ENCODE measurements at regions not wholly inside any gene's neighbourhood (a gene's known extent, or its start where the extent isn't known, plus 50 kb on each side); places are given as distances from the start of the nearest gene placed in this dataset.

- Histone ChIP-seq H3K9me3 (ENCODE audit: low read length) (no peaks in the 10 kb centered on the region), H2AFZ (ENCODE audit: low read depth, low read length) (no peak overlapping the region), H3K36me3 (ENCODE audit: insufficient read depth, low read length) (no peaks in the 10 kb centered on the region), H3K4me3 (ENCODE audit: low read length) (no peak overlapping the region), H3K4me1 (ENCODE audit: insufficient read depth, low read length) (no peaks in the 10 kb centered on the region), H3K27me3 (ENCODE audit: insufficient read depth, low read length) (no peaks in the 10 kb centered on the region)
Measured at GRCh38 chr16:8519179-8519578, 71.1 kb downstream of the TMEM114 start.

DNA sequence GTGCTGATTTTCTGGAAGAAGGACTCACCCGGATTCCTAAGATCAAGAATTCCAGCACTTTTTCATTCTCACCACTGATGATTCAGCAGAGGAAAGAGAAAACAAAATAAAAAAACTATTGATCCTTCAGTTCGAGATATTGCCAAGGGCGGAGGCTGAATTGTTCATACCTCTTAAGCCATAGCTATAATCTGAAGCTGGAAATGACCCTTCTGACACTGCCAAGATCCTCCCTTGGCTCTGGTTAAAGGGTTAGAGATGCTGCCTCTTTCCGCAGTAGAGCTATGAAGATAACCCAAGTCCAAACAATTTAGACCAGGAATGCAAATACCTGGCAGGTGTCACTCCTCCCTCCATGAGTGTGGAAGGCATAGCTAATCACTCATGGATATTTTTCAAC lies 73.0 kb downstream of the TMEM114 start:
- H3K27me3 ChIP-seq (ENCODE audit: insufficient read depth, low read length): no peaks in the 10 kb centered on the region
- no peak overlapping the region for H3K4me3 ChIP-seq (ENCODE audit: low read length)
- H3K4me1 ChIP-seq (ENCODE audit: insufficient read depth, low read length): no peaks in the 10 kb centered on the region
- no peaks in the 10 kb centered on the region for H3K9me3 ChIP-seq (ENCODE audit: low read length)
- H3K36me3 ChIP-seq (ENCODE audit: insufficient read depth, low read length): no peaks in the 10 kb centered on the region
- H2AFZ ChIP-seq (ENCODE audit: low read depth, low read length): no peak overlapping the region

GRCh38 chr16:8516471-8516870 lies 73.8 kb downstream of the TMEM114 start:
- no peak overlapping the region for H2AFZ ChIP-seq (ENCODE audit: low read depth, low read length)
- no peaks in the 10 kb centered on the region for H3K9me3 ChIP-seq (ENCODE audit: low read length)
- no peaks in the 10 kb centered on the region for H3K27me3 ChIP-seq (ENCODE audit: insufficient read depth, low read length)
- H3K4me3 ChIP-seq (ENCODE audit: low read length): no peak overlapping the region
- no peaks in the 10 kb centered on the region for H3K36me3 ChIP-seq (ENCODE audit: insufficient read depth, low read length)
- no peaks in the 10 kb centered on the region for H3K4me1 ChIP-seq (ENCODE audit: insufficient read depth, low read length)

DNA sequence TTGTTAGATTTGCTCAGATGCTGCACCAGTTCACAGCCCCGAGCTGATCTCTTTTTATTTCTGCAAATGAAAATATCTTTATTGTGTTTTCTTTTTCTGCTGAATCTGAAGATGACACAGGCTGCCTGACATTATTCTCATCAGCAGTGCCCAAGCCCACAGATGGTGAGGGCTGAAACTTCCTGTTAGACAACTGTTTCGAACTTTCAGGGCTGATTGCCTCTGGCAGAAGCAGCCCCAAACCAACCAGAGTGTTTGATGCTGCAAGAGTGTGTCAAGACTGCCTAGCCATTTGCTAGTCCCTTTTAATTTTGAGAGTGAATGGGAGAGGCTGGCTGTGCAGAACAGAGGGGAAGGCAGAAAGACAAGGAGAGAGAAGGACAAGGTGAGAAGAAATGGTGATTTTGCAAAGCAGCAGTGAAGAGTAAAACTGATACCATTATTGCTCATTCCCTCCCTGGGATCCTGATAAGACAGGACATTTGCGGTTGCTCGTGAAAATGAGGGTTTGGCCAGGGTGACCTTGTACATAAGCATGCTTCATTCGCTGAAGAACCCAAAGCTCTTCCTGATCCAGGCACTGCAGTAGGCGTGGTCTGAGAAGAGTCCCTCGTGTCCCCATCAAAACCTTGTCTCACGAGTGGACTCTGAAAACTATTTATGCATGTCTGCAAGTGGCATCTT lies 77.2 kb downstream of the TMEM114 start:
- H3K9me3 ChIP-seq (ENCODE audit: low read length): no peaks in the 10 kb centered on the region
- H3K36me3 ChIP-seq (ENCODE audit: insufficient read depth, low read length): no peaks in the 10 kb centered on the region
- H3K4me3 ChIP-seq (ENCODE audit: low read length): no peak overlapping the region
- no peak overlapping the region for H2AFZ ChIP-seq (ENCODE audit: low read depth, low read length)
- no peaks in the 10 kb centered on the region for H3K4me1 ChIP-seq (ENCODE audit: insufficient read depth, low read length)
- H3K27me3 ChIP-seq (ENCODE audit: insufficient read depth, low read length): no peaks in the 10 kb centered on the region

GRCh38 chr16:8511464-8511863 lies 78.8 kb downstream of the TMEM114 start:
- Histone ChIP-seq H3K27me3 (ENCODE audit: insufficient read depth, low read length) (no peaks in the 10 kb centered on the region), H3K4me3 (ENCODE audit: low read length) (no peak overlapping the region), H3K36me3 (ENCODE audit: insufficient read depth, low read length) (no peaks in the 10 kb centered on the region), H3K9me3 (ENCODE audit: low read length) (no peaks in the 10 kb centered on the region), H2AFZ (ENCODE audit: low read depth, low read length) (peak overlapping the region; percentile 39), H3K4me1 (ENCODE audit: insufficient read depth, low read length) (no peaks in the 10 kb centered on the region)

- peaks cover 3% of the 10 kb centered on the region for H3K27me3 ChIP-seq (ENCODE audit: insufficient read depth, low read length)
- no peak overlapping the region for H3K4me3 ChIP-seq (ENCODE audit: low read length)
Measured at GRCh38 chr16:8510160-8510559, 80.2 kb downstream of the TMEM114 start.

DNA sequence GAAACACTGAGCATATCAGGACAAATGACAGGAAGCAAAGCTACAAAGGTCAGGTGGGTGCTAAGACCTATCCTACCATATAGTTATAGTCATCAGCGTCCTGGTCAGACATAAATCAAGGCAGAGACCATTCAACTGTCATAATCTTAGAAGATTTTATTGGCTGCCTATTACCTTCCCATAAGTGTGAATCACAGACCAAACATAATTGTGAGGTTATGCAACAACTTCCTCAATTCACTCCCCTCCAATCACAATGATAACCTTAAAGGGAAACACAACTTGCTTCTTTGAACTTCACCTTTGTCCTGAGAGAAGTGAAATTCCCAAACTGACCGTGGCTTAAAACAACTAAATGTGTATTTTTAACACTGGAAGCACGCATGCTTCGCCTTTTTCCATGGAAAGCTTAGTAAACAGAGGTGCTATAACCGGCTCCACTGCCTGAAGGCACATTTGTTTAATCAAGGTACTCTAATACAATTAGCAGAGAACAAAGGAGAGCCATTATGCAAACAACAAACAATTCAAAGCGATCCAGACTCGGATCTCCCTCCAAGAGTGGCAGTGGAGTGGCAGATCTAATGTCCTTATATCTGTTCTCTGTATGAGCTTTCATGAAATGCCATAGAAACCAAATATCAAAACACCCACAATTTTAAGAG lies 84.9 kb downstream of the TMEM114 start:
- Histone ChIP-seq H2AFZ (ENCODE audit: low read depth, low read length) (no peak overlapping the region), H3K27me3 (ENCODE audit: insufficient read depth, low read length) (peaks cover 6% of the 10 kb centered on the region), H3K9me3 (ENCODE audit: low read length) (no peaks in the 10 kb centered on the region), H3K4me3 (ENCODE audit: low read length) (no peak overlapping the region), H3K36me3 (ENCODE audit: insufficient read depth, low read length) (no peaks in the 10 kb centered on the region), H3K4me1 (ENCODE audit: insufficient read depth, low read length) (no peaks in the 10 kb centered on the region)

More at GRCh38 chr16:8510160-8510559, 80.2 kb downstream of the TMEM114 start:
- H3K36me3 ChIP-seq (ENCODE audit: insufficient read depth, low read length): no peaks in the 10 kb centered on the region
- H3K9me3 ChIP-seq (ENCODE audit: low read length): no peaks in the 10 kb centered on the region
- no peak overlapping the region for H2AFZ ChIP-seq (ENCODE audit: low read depth, low read length)
- H3K4me1 ChIP-seq (ENCODE audit: insufficient read depth, low read length): no peaks in the 10 kb centered on the region

DNA sequence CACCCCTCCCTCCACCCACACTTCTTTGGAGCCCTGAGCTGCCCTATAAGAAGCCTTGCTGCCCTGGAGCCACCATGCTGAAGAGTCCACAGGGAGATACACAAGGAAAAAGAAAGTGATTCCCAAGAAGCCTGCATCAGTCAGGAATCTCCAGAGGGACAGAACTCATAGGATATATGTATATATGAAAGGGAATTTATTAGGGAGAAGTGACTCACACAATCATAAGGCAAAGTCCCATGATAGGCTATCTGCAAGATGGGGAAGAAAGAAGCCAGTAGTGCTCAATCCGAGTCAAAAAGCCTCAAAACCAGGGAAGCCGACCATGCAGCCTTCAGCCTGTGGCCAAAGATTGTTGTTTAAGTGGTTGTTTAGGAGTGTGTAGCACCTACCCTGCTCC lies 87.9 kb downstream of the TMEM114 start:
- no peaks in the 10 kb centered on the region for H3K9me3 ChIP-seq (ENCODE audit: low read length)
- no peaks in the 10 kb centered on the region for H3K4me1 ChIP-seq (ENCODE audit: insufficient read depth, low read length)
- H2AFZ ChIP-seq (ENCODE audit: low read depth, low read length): no peak overlapping the region
- H3K4me3 ChIP-seq (ENCODE audit: low read length): no peak overlapping the region
- H3K36me3 ChIP-seq (ENCODE audit: insufficient read depth, low read length): no peaks in the 10 kb centered on the region
- H3K27me3 ChIP-seq (ENCODE audit: insufficient read depth, low read length): peaks cover 6% of the 10 kb centered on the region

DNA sequence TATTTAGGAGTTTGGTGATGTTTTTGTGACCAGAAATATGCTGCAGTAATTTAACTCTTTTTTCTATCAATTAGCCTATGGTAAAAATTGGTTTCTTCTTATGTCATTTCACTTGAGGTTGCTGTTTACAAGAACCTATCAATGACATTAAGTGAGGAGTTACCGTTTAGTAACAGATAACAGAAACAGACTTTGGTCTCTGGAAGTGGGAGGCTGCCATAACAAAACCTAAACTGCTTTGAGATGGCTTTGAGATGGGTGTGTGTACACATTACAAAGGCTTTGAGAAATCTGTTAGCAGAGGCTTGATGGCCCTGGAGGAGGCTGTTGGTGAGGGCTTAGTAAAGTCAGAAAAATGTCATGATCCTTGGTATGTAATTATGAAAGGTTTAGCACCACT lies 90.0 kb downstream of the TMEM114 start:
- Histone ChIP-seq H3K9me3 (ENCODE audit: low read length) (no peaks in the 10 kb centered on the region), H3K4me1 (ENCODE audit: insufficient read depth, low read length) (no peaks in the 10 kb centered on the region), H2AFZ (ENCODE audit: low read depth, low read length) (no peak overlapping the region), H3K27me3 (ENCODE audit: insufficient read depth, low read length) (peaks cover 3% of the 10 kb centered on the region), H3K4me3 (ENCODE audit: low read length) (no peak overlapping the region), H3K36me3 (ENCODE audit: insufficient read depth, low read length) (no peaks in the 10 kb centered on the region)

DNA sequence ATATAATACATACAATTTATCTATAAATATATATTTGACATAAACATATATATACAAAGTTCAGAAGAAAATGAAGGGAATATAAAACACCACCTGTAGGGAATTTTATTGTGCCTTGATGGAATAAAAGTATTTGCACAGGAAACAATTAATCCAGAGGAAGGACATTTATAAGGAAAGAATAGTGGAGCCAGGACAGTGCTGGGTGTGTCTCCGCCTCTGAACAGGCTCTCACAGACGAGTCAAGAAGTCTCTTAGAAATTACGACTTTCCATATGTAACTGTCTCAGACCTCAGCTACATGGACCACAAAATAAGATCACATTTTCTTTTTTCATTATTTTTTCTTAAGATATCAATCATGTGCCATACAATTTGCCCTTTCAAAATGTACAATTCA lies 93.9 kb downstream of the TMEM114 start:
- H2AFZ ChIP-seq (ENCODE audit: low read depth, low read length): no peak overlapping the region
- H3K9me3 ChIP-seq (ENCODE audit: low read length): no peaks in the 10 kb centered on the region
- H3K4me3 ChIP-seq (ENCODE audit: low read length): no peak overlapping the region
- H3K36me3 ChIP-seq (ENCODE audit: insufficient read depth, low read length): no peaks in the 10 kb centered on the region
- H3K27me3 ChIP-seq (ENCODE audit: insufficient read depth, low read length): peaks cover 22% of the 10 kb centered on the region
- no peaks in the 10 kb centered on the region for H3K4me1 ChIP-seq (ENCODE audit: insufficient read depth, low read length)

- no peaks in the 10 kb centered on the region for H3K9me3 ChIP-seq (ENCODE audit: low read length)
- H2AFZ ChIP-seq (ENCODE audit: low read depth, low read length): no peak overlapping the region
Measured at GRCh38 chr16:8493972-8494371, 96.3 kb downstream of the TMEM114 start.

DNA sequence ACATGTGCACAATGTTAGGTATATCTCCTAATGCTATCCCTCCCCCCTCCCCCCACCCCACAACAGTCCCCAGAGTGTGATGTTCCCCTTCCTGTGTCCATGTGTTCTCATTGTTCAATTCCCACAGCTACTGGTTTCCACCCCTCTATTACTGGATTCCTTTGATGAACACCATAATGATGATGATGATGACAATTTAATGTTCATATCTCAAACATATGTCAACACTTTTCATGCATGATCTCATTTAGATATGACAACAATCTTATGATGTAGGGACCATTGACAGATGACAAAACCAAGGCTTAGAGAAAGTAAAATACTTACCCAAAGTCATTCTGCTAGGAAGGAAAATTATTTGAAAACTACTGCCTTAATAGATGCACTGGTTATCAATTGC lies 97.6 kb downstream of the TMEM114 start:
- Histone ChIP-seq H3K9me3 (ENCODE audit: low read length) (no peaks in the 10 kb centered on the region), H3K36me3 (ENCODE audit: insufficient read depth, low read length) (no peaks in the 10 kb centered on the region), H3K4me1 (ENCODE audit: insufficient read depth, low read length) (no peaks in the 10 kb centered on the region), H2AFZ (ENCODE audit: low read depth, low read length) (no peak overlapping the region), H3K27me3 (ENCODE audit: insufficient read depth, low read length) (peaks cover 39% of the 10 kb centered on the region), H3K4me3 (ENCODE audit: low read length) (no peak overlapping the region)

More at GRCh38 chr16:8493972-8494371, 96.3 kb downstream of the TMEM114 start:
- H3K4me1 ChIP-seq (ENCODE audit: insufficient read depth, low read length): no peaks in the 10 kb centered on the region
- H3K36me3 ChIP-seq (ENCODE audit: insufficient read depth, low read length): no peaks in the 10 kb centered on the region
- H3K27me3 ChIP-seq (ENCODE audit: insufficient read depth, low read length): peaks cover 33% of the 10 kb centered on the region
- H3K4me3 ChIP-seq (ENCODE audit: low read length): no peak overlapping the region

GRCh38 chr16:8489580-8489979 lies 100.7 kb downstream of the TMEM114 start:
- Histone ChIP-seq H3K9me3 (ENCODE audit: low read length) (no peaks in the 10 kb centered on the region), H3K4me3 (ENCODE audit: low read length) (no peak overlapping the region), H3K36me3 (ENCODE audit: insufficient read depth, low read length) (no peaks in the 10 kb centered on the region)

GRCh38 chr16:8486985-8487384 lies 103.3 kb downstream of the TMEM114 start:
- H3K4me1 ChIP-seq (ENCODE audit: insufficient read depth, low read length): no peaks in the 10 kb centered on the region
- H2AFZ ChIP-seq (ENCODE audit: low read depth, low read length): no peak overlapping the region
- H3K4me3 ChIP-seq (ENCODE audit: low read length): no peak overlapping the region
- no peaks in the 10 kb centered on the region for H3K9me3 ChIP-seq (ENCODE audit: low read length)
- H3K27me3 ChIP-seq (ENCODE audit: insufficient read depth, low read length): peaks cover 25% of the 10 kb centered on the region
- H3K36me3 ChIP-seq (ENCODE audit: insufficient read depth, low read length): no peaks in the 10 kb centered on the region

More at GRCh38 chr16:8489580-8489979, 100.7 kb downstream of the TMEM114 start:
- no peak overlapping the region for H2AFZ ChIP-seq (ENCODE audit: low read depth, low read length)
- H3K27me3 ChIP-seq (ENCODE audit: insufficient read depth, low read length): peaks cover 41% of the 10 kb centered on the region
- no peaks in the 10 kb centered on the region for H3K4me1 ChIP-seq (ENCODE audit: insufficient read depth, low read length)

Measured in neuron (in vitro differentiated cells).